RWPE1 (cell line): ENCODE measurements at regions not wholly inside any gene's neighbourhood (a gene's known extent, or its start where the extent isn't known, plus 50 kb on each side); places are given as distances from the start of the nearest gene placed in this dataset.

ENCODE experiments used
- CTCF ChIA-PET: fragments of 350-600 bp; sonication (Branson Sonifier 250); formaldehyde crosslinking; extraction: SDS; loops from one replicate; lab custom pipeline; 2021; lab: Yijun Ruan, JAX
- POLR2A ChIA-PET: fragments of 400-600 bp; formaldehyde crosslinking; extraction: SDS; loops from one replicate; lab custom pipeline; 2020; ENCODE audit warnings: antibody characterized with exemption; ENCODE audit not compliant: low non-redundant PET; lab: Yijun Ruan, JAX
- DNase-seq: peaks from one replicate; pipeline ENCODE4 v3.0.0; 2012; ENCODE audit warnings: low spot score
- H3K27ac ChIP-seq: fragments of 450-650 bp; 2 replicates; pipeline ENCODE4 v1.5.1; 2017
- TF ChIP-seq, protein P1 (sequence below): fragments of 450-650 bp; conservative IDR thresholded peaks from 2 replicates; pipeline ENCODE4 v1.5.1; 2017; ENCODE audit warnings: low read depth, mild to moderate bottlenecking

DNA sequence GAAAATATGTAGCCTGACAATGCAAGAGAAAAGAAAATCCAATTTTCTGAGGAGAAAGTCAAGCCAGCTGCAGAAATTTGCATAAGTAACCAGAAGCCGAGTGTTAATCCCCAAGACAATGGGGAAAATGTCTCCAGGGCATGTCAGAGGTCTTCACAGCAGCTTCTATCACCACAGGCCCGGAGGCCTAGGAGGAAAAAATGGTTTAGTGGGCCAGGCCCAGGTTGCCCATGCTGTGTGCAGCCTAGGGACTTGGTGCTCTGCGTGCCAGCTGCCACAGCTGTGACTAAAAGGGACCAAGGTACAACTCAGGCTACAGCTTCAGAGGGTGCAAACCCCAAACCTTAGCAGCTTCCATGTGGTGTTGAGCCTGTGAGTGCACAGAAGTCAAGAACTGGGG is 201.2 kb upstream of the SOX2 start:
- CTCF ChIA-PET, result no interaction called here
- POLR2A ChIA-PET, result no interaction called here
- TF ChIP-seq, protein P1, sequence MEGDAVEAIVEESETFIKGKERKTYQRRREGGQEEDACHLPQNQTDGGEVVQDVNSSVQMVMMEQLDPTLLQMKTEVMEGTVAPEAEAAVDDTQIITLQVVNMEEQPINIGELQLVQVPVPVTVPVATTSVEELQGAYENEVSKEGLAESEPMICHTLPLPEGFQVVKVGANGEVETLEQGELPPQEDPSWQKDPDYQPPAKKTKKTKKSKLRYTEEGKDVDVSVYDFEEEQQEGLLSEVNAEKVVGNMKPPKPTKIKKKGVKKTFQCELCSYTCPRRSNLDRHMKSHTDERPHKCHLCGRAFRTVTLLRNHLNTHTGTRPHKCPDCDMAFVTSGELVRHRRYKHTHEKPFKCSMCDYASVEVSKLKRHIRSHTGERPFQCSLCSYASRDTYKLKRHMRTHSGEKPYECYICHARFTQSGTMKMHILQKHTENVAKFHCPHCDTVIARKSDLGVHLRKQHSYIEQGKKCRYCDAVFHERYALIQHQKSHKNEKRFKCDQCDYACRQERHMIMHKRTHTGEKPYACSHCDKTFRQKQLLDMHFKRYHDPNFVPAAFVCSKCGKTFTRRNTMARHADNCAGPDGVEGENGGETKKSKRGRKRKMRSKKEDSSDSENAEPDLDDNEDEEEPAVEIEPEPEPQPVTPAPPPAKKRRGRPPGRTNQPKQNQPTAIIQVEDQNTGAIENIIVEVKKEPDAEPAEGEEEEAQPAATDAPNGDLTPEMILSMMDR, result no peak
- H3K27ac ChIP-seq, result no peak overlapping the region
- DNase-seq, result no peak

DNA sequence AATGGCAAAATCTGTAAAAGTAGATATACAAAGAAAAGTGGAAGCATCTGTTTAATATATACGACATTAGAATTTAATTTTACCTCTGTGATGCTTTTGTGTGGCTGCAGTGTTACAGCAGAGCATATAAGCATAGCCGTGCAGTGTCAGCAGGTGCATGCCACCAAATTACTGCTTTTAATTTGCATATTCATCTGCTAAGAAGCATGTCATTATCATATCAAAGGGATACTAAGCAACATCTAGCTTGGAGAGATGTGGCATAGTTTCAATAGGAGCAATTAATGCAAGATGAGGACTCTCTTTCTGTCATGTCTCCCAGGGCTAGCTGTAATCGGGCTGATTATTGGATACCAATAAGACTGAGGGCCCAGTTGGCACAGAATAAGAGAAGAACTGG is 214.4 kb upstream of the SOX2 start:
- POLR2A ChIA-PET, result no interaction called here
- TF ChIP-seq, protein P1, result no peak
- no peak for DNase-seq
- CTCF ChIA-PET, result no interaction called here
- no peak overlapping the region for H3K27ac ChIP-seq

DNA sequence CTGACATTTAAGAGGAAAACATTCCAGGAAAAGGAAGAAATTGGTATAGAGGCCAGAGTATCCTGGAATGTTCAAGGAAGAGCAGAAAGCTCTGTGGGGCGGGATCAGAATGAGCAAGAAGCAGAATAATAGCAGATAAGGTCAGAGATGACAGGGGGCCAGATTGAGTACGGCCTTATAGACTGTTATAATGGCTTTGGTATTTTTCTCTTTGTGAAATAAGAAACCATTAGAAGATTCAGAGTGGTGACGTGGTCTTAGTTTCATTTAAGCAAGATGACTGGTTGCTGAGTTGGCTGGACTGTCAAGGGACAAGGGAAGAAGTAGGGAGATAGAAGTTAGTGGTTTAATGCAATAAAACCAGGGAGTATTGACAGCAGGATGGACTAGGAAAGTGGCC is 218.3 kb upstream of the SOX2 start:
- H3K27ac ChIP-seq, result no peak overlapping the region
- POLR2A ChIA-PET, result no interaction called here
- DNase-seq, result no peak
- CTCF ChIA-PET, result no interaction called here
- TF ChIP-seq, protein P1, result no peak

DNA sequence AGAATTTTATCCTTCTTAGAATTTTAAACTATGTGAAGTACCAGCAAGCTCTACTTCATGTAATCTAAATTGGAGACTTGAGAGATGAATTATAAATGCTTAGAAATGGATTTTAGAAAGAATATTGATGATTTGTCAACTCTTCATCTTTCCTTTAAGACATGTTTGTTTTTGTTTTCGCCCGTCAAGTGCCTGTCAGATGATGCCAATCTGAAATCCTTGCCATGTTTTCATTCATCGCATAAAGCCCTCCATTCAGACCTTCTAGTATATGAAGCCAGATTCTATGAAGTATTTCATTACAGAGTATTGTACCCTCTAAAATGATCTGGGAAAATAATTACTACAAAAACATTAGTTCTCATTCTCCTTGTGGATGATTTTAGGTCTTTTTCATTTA is 223.2 kb upstream of the SOX2 start:
- CTCF ChIA-PET, result no interaction called here
- DNase-seq, result no peak

GRCh38 chr3:181487236-181487978 is 224.3 kb upstream of the SOX2 start:
- H3K27ac ChIP-seq, result no peak overlapping the region
- POLR2A ChIA-PET, result no interaction called here
- TF ChIP-seq, protein P1, result no peak
- CTCF ChIA-PET, result interaction anchor here (0.7 kb wide), 1 partner anchor 29 kb away, joined by 9 read pairs; no protein-coding TSS in a partner anchor
- DNase-seq, result no peak

More for the DNA sequence above, 223.2 kb upstream of the SOX2 start:
- TF ChIP-seq, protein P1, result no peak
- no peak overlapping the region for H3K27ac ChIP-seq
- POLR2A ChIA-PET, result no interaction called here

GRCh38 chr3:181486141-181486885 is 225.4 kb upstream of the SOX2 start:
- POLR2A ChIA-PET, result no interaction called here
- TF ChIP-seq, protein P1, result no peak
- H3K27ac ChIP-seq, result no peak overlapping the region
- no peak for DNase-seq
- CTCF ChIA-PET, result interaction anchor here (0.7 kb wide), 1 partner anchor 30 kb away, joined by 9 read pairs; no protein-coding TSS in a partner anchor
